ENCODE measurements at regions not wholly inside any gene's neighbourhood (a gene's known extent, or its start where the extent isn't known, plus 50 kb on each side); places are given as distances from the start of the nearest gene placed in this dataset.
"Not testable (repeated sequence)": the region's sequence is repeated elsewhere in the genome, so short reads cannot be mapped to it uniquely, and the experiment has no call there.

- no peak for DNase-seq
Observed at GRCh38 chr9:97176206-97176605, 131.3 kb upstream of the CCDC180 start.

GRCh38 chr9:97168174-97168573, 129.2 kb upstream of the CTSV start:
- DNase-seq: not testable (repeated sequence)

- DNase-seq: not testable (repeated sequence)
Observed at GRCh38 chr9:97166496-97167138, 127.7 kb upstream of the CTSV start.

- no peak for DNase-seq
Observed at GRCh38 chr9:97160255-97160654, 121.3 kb upstream of the CTSV start.

- DNase-seq: not testable (repeated sequence)
Observed at GRCh38 chr9:97158722-97159121, 119.8 kb upstream of the CTSV start.

- DNase-seq: not testable (repeated sequence)
Observed at GRCh38 chr9:97155441-97155840, 116.5 kb upstream of the CTSV start.

- DNase-seq: no peak
Observed at GRCh38 chr9:97153967-97154366, 115.0 kb upstream of the CTSV start.

GRCh38 chr9:97153160-97153559, 114.2 kb upstream of the CTSV start:
- not testable (repeated sequence) for DNase-seq

GRCh38 chr9:97150471-97150870, 111.5 kb upstream of the CTSV start:
- not testable (repeated sequence) for DNase-seq

GRCh38 chr9:97148428-97148827, 109.5 kb upstream of the CTSV start:
- DNase-seq: not testable (repeated sequence)

GRCh38 chr9:97145680-97146079, 106.7 kb upstream of the CTSV start:
- DNase-seq: not testable (repeated sequence)

- no peak for DNase-seq
Observed at GRCh38 chr9:97140566-97140965, 101.6 kb upstream of the CTSV start.

GRCh38 chr9:97136421-97136820, 97.5 kb upstream of the CTSV start:
- DNase-seq: no peak

GRCh38 chr9:97133966-97134365, 95.0 kb upstream of the CTSV start:
- DNase-seq: not testable (repeated sequence)

GRCh38 chr9:97132865-97133264, 93.9 kb upstream of the CTSV start:
- DNase-seq: no peak

- DNase-seq: not testable (repeated sequence)
Observed at GRCh38 chr9:97130864-97131263, 91.9 kb upstream of the CTSV start.

GRCh38 chr9:97130387-97130786, 91.4 kb upstream of the CTSV start:
- DNase-seq: not testable (repeated sequence)

- DNase-seq: no peak
Observed at GRCh38 chr9:97128919-97129318, 90.0 kb upstream of the CTSV start.

GRCh38 chr9:97124256-97124655, 85.3 kb upstream of the CTSV start:
- no peak for DNase-seq

GRCh38 chr9:97110696-97111095, 71.8 kb upstream of the CTSV start:
- DNase-seq: no peak

- DNase-seq: no peak
Observed at GRCh38 chr9:97109194-97109811, 70.4 kb upstream of the CTSV start.

- not testable (repeated sequence) for DNase-seq
Observed at GRCh38 chr9:97105220-97105619, 66.3 kb upstream of the CTSV start.

GRCh38 chr9:97103613-97104383, 64.9 kb upstream of the CTSV start:
- not testable (repeated sequence) for DNase-seq

GRCh38 chr9:97099540-97099939, 60.6 kb upstream of the CTSV start:
- not testable (repeated sequence) for DNase-seq

Data from activated CD4-positive, alpha-beta T cell treated with anti-CD3 and anti-CD28 coated beads for 4 hours (primary cell).